Naive B cell (primary cell): ENCODE measurements at regions not wholly inside any gene's neighbourhood (a gene's known extent, or its start where the extent isn't known, plus 50 kb on each side); places are given as distances from the start of the nearest gene placed in this dataset.
"Not testable (repeated sequence)": the region's sequence is repeated elsewhere in the genome, so short reads cannot be mapped to it uniquely, and the experiment has no call there.

Experiments
- ATAC-seq, 2 donors: fragments of 150-1000 bp; cut with Tn5 transposase; 2 replicates each; pipeline ENCODE4 v1.10.0; 2021; ENCODE audit warnings: low read depth in 2 of 2, mild to moderate bottlenecking in 2 of 2, moderate library complexity in 2 of 2
- DNase-seq: peaks from one replicate; pipeline ENCODE4 v3.0.0; 2022
- H3K27ac Mint-ChIP-seq, 6 donors: one replicate each; pipeline ENCODE4 v1.8.0; 2020 to 2022; ENCODE audit warnings: mild to moderate bottlenecking in 6 of 6, mixed read lengths in 6 of 6, moderate library complexity in 5 of 6, inconsistent platforms in 2 of 6
- H3K27me3 Mint-ChIP-seq, 3 donors: one replicate each; pipeline ENCODE4 v1.8.0; 2021 to 2022; ENCODE audit warnings: mixed read lengths in 3 of 3, mild to moderate bottlenecking in 1 of 3
- H3K36me3 Mint-ChIP-seq, 2 donors: one replicate each; pipeline ENCODE4 v1.8.0; 2020 to 2022; ENCODE audit warnings: mixed read lengths in 2 of 2, inconsistent platforms in 1 of 2, mild to moderate bottlenecking in 1 of 2
- H3K4me1 Mint-ChIP-seq, 3 donors: one replicate each; pipeline ENCODE4 v1.8.0; 2020 to 2022; ENCODE audit warnings: mixed read lengths in 3 of 3, inconsistent platforms in 1 of 3, mild to moderate bottlenecking in 1 of 3, moderate library complexity in 1 of 3
- H3K4me3 Mint-ChIP-seq, 8 donors: one replicate each; pipeline ENCODE4 v1.8.0; 2020 to 2022; ENCODE audit warnings: mild to moderate bottlenecking in 8 of 8, mixed read lengths in 8 of 8, moderate library complexity in 8 of 8, inconsistent platforms in 2 of 8
- H3K9me3 Mint-ChIP-seq, 7 donors: one replicate each; pipeline ENCODE4 v1.8.0; 2020 to 2022; ENCODE audit warnings: mixed read lengths in 7 of 7, mild to moderate bottlenecking in 5 of 7, inconsistent platforms in 2 of 7, moderate library complexity in 1 of 7

DNA sequence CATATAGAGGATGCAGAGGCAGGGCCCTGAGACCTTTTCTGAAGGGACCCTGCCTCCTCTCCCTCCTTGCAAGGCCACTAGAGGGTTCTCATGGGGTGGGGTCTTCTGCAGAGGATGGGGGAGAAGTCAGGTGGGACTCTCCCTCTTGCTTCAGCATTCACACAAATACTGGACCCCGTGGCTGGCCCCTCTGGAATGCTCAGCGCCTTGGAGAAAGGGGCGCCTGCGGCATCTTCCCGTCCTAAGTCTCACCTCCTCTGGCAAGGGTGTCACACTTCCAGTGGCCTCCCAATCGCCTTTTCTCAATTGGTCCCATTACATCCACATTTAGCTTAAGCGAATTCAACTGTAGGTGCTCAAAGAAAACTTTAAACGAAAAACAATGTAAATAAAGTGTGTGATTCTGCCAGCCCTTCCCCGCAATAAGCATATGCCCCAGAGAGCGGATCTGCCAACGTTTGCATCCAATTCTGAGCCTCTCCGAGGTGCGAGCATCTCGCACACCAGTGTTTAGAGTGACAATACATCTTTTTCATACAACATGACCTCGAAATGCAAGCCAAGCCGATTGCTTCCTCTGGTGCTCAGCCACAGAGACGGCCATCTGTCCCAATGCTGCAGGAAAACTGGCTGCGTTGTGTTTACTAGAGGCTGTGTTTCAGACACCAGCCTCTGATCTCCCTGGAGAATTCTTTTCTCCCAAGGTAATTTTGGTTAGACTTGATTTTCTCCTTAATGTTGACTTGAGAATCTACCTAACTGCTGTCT is 69.1 kb upstream of the WASF3 start:
- no peak for DNase-seq
- peaks cover 12 to 17% (median 16%) of the 10 kb centered on the region in 3 donors for H3K27me3 Mint-ChIP-seq
- ATAC-seq: no peak
- H3K27ac Mint-ChIP-seq: no peak overlapping the region
- no peaks in the 10 kb centered on the region for H3K36me3 Mint-ChIP-seq
- H3K4me3 Mint-ChIP-seq: no peak overlapping the region
- no peaks in the 10 kb centered on the region for H3K4me1 Mint-ChIP-seq
- H3K9me3 Mint-ChIP-seq: no peaks in the 10 kb centered on the region

DNA sequence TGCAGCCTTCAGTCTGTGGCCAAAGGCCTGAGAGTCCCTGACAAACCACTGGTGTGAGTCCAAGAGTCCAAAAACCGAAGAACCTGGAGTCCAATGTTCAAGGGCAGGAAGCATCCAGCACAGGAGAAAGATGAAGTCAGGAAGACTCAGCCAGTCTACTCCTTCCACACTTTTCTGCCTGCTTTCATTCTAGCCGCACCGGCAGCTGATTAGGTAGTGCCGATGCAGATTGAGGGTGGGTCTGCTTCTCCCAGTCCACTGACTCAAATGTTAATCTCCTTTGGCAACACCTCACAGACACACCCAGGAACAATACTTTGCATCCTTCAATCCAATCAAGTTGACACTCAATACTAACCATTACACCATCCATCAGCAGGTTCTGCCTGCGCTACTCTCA is 65.2 kb upstream of the WASF3 start:
- ATAC-seq, H3K4me1 Mint-ChIP-seq, DNase-seq, H3K9me3 Mint-ChIP-seq, H3K27ac Mint-ChIP-seq, H3K36me3 Mint-ChIP-seq, H3K4me3 Mint-ChIP-seq: not testable (repeated sequence)
- H3K27me3 Mint-ChIP-seq: peaks cover 18 to 36% (median 30%) of the 10 kb centered on the region in 3 donors

DNA sequence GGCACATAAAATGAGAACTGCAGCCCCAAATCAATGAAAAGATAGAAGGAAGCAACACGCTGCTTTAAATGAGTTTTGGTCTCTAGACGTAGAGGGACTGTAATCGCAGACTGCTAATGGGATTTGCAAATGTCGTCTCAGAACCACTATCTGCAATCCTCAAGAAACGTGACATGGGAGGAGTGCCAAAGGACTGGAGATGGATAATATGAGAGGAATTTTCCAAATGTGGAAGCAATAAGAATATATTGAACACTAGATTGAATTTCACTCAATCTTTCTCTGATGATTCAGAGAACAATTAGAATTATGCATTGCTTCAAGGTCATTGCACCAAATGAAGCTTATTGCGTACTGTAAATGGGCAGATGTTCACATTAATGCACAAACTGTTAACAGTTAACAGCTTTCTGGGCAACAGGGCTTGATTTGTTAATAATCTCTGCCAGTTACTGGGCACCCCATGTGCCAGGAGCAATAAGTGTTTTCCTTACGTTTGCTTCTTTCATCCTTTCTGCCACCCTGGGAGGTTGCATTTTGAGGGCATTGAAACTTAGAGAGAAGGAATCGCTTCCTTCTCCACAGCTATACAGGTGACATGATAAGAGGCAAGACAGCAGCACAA is 62.8 kb upstream of the WASF3 start:
- no peaks in the 10 kb centered on the region for H3K36me3 Mint-ChIP-seq
- H3K27ac Mint-ChIP-seq: no peak overlapping the region
- H3K4me3 Mint-ChIP-seq: no peak overlapping the region
- H3K27me3 Mint-ChIP-seq: peaks cover 26 to 36% (median 28%) of the 10 kb centered on the region in 3 donors
- no peak for DNase-seq
- ATAC-seq: no peak
- H3K4me1 Mint-ChIP-seq: no peaks in the 10 kb centered on the region
- no peaks in the 10 kb centered on the region for H3K9me3 Mint-ChIP-seq

- H3K27ac Mint-ChIP-seq: no peak overlapping the region
- no peaks in the 10 kb centered on the region for H3K36me3 Mint-ChIP-seq
- ATAC-seq (no peak), DNase-seq (no peak)
- no peaks in the 10 kb centered on the region for H3K4me1 Mint-ChIP-seq
- H3K4me3 Mint-ChIP-seq: no peak overlapping the region
- peaks cover 20 to 25% (median 24%) of the 10 kb centered on the region in 3 donors for H3K27me3 Mint-ChIP-seq
- H3K9me3 Mint-ChIP-seq: no peaks in the 10 kb centered on the region
These were observed 61.7 kb upstream of the WASF3 start for GRCh38 chr13:26495750-26496149.

DNA sequence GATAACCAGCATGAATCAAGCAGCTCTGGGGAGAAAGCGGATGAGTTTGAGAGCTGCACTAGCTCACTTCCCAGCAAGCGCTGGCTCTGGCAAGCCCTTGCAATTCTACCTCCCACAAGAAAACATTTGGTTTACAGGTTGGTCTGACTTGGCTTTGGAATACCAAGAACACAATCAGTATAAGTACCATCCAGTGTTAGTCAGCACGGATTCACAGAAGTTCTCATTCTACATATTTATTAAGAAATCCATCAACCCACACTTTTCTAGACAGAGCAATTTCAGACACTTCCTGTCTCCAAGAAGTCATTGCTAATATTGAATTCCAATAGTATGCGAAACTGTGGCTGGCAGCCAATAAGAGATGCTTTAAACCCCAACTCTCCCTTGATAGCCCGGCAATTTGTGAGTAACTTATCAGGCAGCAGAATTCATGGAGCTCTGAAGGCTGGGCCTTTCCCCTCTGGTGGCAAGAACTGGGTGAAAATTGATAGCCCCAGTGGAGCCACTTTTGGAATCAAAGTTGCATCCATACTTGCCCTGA is 59.4 kb upstream of the WASF3 start:
- Mint-ChIP-seq H3K9me3 (no peaks in the 10 kb centered on the region), H3K4me1 (peaks cover 0 to 4% (median 3%) of the 10 kb centered on the region in 3 donors), H3K27me3 (peaks cover 17 to 36% (median 26%) of the 10 kb centered on the region in 3 donors), H3K27ac (peak overlapping the region in 1 of 6 donors; percentile 2), H3K4me3 (no peak overlapping the region), H3K36me3 (no peaks in the 10 kb centered on the region)
- no peak for DNase-seq
- ATAC-seq: no peak

DNA sequence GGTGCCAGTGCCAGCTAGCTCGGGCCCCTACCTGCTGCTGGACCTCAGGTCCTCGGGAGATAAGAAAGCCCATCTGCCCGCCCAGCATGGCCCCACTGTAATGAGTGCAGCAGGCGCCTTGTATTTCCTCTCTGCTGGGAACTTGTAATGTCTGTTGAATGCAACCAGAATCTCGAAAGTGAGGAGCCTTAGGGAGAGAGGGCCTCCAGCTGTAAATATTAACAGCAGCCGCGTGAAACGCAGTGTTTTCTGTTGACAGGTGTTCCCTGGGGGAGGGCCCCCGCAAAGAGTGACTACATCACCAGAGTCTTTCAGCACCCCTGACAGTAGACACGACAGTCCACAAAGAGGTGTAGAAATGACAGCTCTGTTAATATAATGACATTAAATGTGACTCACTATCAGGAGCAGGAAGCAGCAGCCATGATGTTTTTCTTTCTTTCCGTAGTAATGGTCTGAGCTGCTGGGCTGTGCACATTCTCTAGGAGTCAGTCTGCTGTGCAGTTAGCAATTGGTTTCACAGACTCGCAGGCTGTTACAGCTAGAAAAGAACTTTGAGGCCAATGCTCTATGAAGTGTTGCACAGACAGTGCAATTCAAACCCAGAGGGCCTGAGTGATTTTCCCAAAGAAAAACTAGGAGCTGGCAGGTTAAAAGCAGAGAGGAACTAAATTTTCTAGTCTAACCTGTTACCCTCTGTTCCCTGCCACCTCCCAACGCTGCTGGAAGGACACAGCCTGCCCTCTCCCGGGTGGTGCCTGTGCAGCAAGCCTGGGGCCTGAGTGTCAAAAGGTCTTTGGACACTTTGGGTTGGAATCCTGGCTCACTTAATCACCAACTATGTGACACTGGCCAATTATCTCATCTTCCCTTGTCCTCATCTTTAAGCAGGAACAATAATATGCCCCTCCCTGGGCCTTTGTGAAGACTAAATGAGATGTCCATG is 58.6 kb upstream of the WASF3 start:
- peaks cover 0 to 5% (median 4%) of the 10 kb centered on the region in 3 donors for H3K4me1 Mint-ChIP-seq
- ATAC-seq (no peak), DNase-seq (no peak)
- no peak overlapping the region for H3K4me3 Mint-ChIP-seq
- no peak overlapping the region for H3K27ac Mint-ChIP-seq
- H3K36me3 Mint-ChIP-seq: no peaks in the 10 kb centered on the region
- no peaks in the 10 kb centered on the region for H3K9me3 Mint-ChIP-seq
- peaks cover 22 to 33% (median 32%) of the 10 kb centered on the region in 3 donors for H3K27me3 Mint-ChIP-seq

GRCh38 chr13:26500618-26501320 is 56.7 kb upstream of the WASF3 start:
- Mint-ChIP-seq H3K27ac (no peak overlapping the region), H3K27me3 (peaks cover 20 to 30% (median 21%) of the 10 kb centered on the region in 3 donors)
- no peak for DNase-seq

DNA sequence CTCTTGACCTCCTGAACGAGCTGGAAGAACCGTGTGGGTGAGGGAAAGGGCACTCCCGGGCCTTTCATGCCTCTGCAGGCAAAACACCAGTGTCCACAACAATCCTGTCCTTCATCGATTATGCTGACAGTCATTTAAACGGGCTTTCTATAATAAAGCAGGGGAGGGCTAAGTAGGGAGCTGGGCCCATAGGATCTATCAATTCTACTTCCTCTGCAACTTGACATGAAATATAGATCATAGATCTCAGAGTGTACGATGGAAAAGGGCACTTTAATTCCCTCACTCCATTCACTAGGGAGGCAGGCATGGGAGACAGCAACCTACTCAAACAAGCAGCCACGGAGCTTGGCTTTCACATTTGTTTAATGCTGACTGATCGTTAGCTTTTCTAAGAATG is 55.8 kb upstream of the WASF3 start:
- ATAC-seq (no peak), DNase-seq (no peak)
- Mint-ChIP-seq H3K27me3 (peaks cover 16 to 39% (median 17%) of the 10 kb centered on the region in 3 donors), H3K27ac (peak overlapping the region in 1 of 6 donors; percentile 47), H3K36me3 (no peaks in the 10 kb centered on the region), H3K4me1 (peaks cover 0 to 5% (median 4%) of the 10 kb centered on the region in 3 donors), H3K4me3 (no peak overlapping the region), H3K9me3 (peaks cover 0 to 2% (median 0%) of the 10 kb centered on the region in 7 donors)

More at GRCh38 chr13:26500618-26501320, 56.7 kb upstream of the WASF3 start:
- no peaks in the 10 kb centered on the region for H3K36me3 Mint-ChIP-seq
- peaks cover 0 to 1% (median 0%) of the 10 kb centered on the region in 7 donors for H3K9me3 Mint-ChIP-seq
- peaks cover 0 to 5% (median 4%) of the 10 kb centered on the region in 3 donors for H3K4me1 Mint-ChIP-seq
- no peak overlapping the region for H3K4me3 Mint-ChIP-seq
- no peak for ATAC-seq

GRCh38 chr13:26502826-26503225 is 54.7 kb upstream of the WASF3 start:
- peaks cover 0 to 2% (median 0%) of the 10 kb centered on the region in 7 donors for H3K9me3 Mint-ChIP-seq
- ATAC-seq (no peak), DNase-seq (no peak)
- peaks cover 0 to 5% (median 4%) of the 10 kb centered on the region in 3 donors for H3K4me1 Mint-ChIP-seq
- no peaks in the 10 kb centered on the region for H3K36me3 Mint-ChIP-seq
- no peak overlapping the region for H3K4me3 Mint-ChIP-seq
- H3K27ac Mint-ChIP-seq: peak overlapping the region in 1 of 6 donors; percentile 38
- H3K27me3 Mint-ChIP-seq: peaks cover 16 to 41% (median 29%) of the 10 kb centered on the region in 3 donors

GRCh38 chr13:26503826-26504594 is 53.5 kb upstream of the WASF3 start:
- Mint-ChIP-seq H3K9me3 (peaks cover 0 to 9% (median 2%) of the 10 kb centered on the region in 7 donors), H3K36me3 (no peaks in the 10 kb centered on the region), H3K27ac (no peak overlapping the region), H3K4me1 (peaks cover 0 to 5% (median 4%) of the 10 kb centered on the region in 3 donors), H3K27me3 (peaks cover 16 to 41% (median 34%) of the 10 kb centered on the region in 3 donors), H3K4me3 (no peak overlapping the region)
- no peak for DNase-seq
- no peak for ATAC-seq
